H1 (cell line): ENCODE measurements at regions not wholly inside any gene's neighbourhood (a gene's known extent, or its start where the extent isn't known, plus 50 kb on each side); places are given as distances from the start of the nearest gene placed in this dataset.

Source experiments
- HDAC2 ChIP-seq, 2 experiments: fragments of 300-600 bp in 1 of 2; sonication (generic) in 1 of 2; IDR thresholded peaks; 2 replicates each; pipeline ENCODE4 v1.6.1; 2011 to 2012; ENCODE audit warnings: low read depth in 2 of 2, low read length in 2 of 2, mild to moderate bottlenecking in 2 of 2, moderate library complexity in 2 of 2, borderline replicate concordance in 1 of 2, inconsistent platforms in 1 of 2
- SIX5 ChIP-seq: IDR thresholded peaks from 2 replicates; pipeline ENCODE4 v1.6.1; 2011; ENCODE audit warnings: mild to moderate bottlenecking, low read depth, low read length

DNA sequence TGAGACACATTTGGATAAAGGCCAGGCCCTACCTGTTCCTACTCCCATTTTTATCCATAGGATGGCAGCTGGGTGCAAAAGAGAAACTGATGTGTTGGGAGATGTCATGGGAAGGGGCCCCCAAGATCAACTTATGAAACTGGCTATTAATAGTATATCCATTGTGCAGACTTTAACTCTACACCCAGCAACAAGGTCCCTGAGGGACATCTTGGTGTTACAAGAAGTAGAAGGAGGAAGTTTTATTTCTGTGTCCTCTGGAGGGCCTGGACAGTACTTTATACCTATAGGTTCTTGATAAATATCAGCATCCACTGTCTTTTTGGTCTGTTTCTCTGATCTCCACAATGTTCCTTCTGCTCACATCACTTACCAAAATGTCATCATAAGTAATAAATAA lies 84.6 kb downstream of the BTG1 start (continued):
- TF ChIP-seq HDAC2 (IDR thresholded peaks at IDR 0.05; ENCODE audit: borderline replicate concordance in 1 of 2, low read depth in 2 of 2, low read length in 2 of 2) (no peak), SIX5 (no peak)
